GM18868 (cell line): ENCODE measurements at regions not wholly inside any gene's neighbourhood (a gene's known extent, or its start where the extent isn't known, plus 50 kb on each side); places are given as distances from the start of the nearest gene placed in this dataset.

Experiments used
- ATAC-seq: cut with Tn5 transposase; IDR thresholded peaks from one replicate; pipeline ENCODE4 v1.9.1; 2021; ENCODE audit warnings: mild to moderate bottlenecking, moderate library complexity; ENCODE audit not compliant: unreplicated experiment

GRCh38 chr3:83302091-83302490 lies 1540.6 kb upstream of the GBE1 start:
- no peak for ATAC-seq

DNA sequence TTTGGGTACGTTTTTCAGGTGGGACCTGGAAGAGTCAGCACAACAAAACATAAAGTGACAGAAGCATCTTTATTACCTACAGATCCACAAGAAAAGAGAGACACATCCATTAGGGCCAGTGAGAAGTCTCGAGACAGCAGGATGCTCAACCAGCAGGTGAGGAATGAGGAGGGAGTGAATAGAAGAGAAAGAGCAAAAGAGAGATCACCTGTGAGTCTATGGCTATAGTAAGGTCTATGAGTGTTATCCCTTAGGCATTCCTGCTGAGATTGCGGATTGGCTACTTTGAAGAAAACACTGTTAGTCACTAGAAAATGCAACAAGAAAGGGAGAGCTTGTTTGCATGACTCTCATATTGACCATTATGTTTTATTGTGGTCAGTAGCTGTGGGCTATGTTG lies 1556.2 kb upstream of the GBE1 start:
- no peak for ATAC-seq

GRCh38 chr3:83320726-83321125 lies 1559.3 kb upstream of the GBE1 start:
- no peak for ATAC-seq

DNA sequence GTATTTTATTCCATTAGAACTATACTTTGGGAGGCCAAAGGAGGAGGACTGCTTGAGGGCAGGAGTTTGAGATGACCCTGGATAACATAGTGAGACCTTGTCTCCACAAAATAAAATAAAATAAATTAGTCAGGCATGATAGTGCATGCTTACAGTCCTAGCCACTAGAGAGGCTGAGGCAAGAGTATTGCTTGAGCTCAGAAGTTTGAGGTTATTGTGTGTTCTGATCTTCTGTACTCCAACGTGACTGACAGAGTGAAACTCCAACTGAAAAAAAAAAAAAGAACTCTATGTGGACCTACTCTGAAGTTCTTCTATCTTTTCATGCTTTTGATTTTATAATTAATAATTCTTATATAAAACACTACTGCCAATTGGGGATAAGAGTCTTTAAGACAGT lies 1560.0 kb upstream of the GBE1 start:
- no peak for ATAC-seq

GRCh38 chr3:83321891-83322290 lies 1560.4 kb upstream of the GBE1 start:
- ATAC-seq, result no peak

DNA sequence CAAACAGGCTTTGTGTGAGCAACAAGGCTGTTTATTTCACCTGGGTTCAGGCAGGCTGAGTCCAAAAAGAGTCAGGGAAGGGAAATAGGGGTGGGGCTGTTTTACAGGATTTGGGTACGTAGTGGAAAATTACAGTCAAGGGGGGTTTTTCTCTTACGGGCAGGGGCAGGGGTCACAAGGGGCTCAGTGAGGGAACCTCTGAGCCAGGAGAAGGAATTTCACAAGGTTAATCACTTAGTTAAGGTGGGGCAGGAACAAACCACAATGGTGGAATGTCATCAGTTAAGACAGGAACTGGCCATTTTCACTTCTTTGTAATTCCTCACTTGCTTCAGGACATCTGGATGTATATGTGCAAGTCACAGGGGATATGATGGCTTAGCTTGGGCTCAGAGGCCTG lies 1592.8 kb upstream of the GBE1 start:
- ATAC-seq, result no peak

DNA sequence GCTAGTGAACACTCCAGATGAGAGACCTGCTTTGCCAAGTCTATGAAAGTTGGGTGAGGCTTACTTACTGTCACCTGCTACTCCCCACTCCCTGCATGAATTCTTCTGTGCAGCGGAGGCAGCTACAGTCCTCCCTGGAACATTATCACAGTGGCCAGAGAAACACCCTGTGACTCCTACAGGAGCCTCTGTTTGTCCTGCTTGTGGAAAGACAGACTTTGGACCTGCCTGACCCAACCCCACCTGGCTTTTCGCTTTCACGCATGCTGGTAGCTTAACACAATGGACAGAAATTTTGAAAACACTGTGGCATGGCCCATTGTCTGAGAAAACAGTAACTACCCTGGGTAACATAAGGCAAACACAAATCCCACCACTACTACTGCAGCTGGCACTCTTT lies 1565.5 kb upstream of the CADM2 start:
- no peak for ATAC-seq

- no peak for ATAC-seq
Observed at GRCh38 chr3:83403927-83404326, 1554.9 kb upstream of the CADM2 start.

- no peak for ATAC-seq
Observed at GRCh38 chr3:83426300-83426699, 1532.5 kb upstream of the CADM2 start.

DNA sequence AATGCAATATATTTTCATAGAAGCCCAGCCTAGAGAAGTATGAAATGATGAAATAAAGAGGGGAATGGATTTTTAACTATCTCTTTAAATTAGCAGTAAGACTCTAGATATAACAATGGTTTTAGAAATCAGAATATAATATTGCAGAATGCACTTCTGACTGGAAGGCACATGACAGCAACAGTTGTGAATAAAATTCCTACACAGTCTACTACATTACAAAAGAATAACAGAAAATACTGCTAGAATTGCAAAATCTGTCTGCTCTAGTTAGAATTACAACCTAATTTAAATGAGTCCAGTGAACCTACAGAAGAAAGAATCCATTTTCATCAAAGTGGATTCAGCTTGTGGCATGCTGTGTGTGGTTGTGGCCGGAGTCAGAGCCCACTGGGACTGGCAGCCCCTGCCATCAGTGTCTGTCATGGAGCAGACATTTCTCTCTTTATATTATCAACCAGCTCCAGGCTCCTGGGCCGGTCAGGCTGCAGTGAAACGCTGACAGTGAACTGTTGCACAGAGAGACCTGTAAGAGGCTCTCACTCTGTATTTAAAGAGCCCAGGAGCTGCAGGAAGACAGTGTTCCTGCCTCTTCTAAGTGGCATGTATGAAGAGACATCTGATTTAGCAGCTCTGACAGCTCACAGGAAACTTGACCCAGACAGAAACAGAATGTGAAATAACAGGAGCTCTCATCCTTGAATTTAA lies 1523.8 kb upstream of the CADM2 start:
- ATAC-seq, result no peak

- no peak for ATAC-seq
Observed at GRCh38 chr3:83438188-83438587, 1520.6 kb upstream of the CADM2 start.

- no peak for ATAC-seq
Observed at GRCh38 chr3:83453056-83453455, 1505.7 kb upstream of the CADM2 start.

- no peak for ATAC-seq
Observed at GRCh38 chr3:83454353-83454752, 1504.4 kb upstream of the CADM2 start.

GRCh38 chr3:83457551-83457950 lies 1501.2 kb upstream of the CADM2 start:
- no peak for ATAC-seq

DNA sequence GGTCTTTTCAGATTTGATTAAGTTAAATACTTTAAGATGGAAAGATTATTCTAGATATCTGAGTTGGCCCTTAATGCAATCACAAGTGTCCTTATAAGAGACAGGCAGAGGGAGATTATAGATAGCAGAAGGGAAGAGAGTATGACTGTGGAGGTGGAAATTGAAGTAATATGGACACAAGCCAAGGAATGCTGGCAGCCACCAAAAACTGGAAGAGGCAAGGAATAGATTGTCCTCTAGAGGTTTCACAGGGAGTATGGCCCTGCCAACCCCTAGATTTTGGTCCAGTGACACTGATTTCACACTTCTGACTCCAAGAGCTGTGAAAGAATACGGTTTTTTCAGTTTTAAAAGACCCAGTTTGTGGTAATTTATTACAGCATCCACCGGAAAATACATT lies 1498.7 kb upstream of the CADM2 start:
- no peak for ATAC-seq

- no peak for ATAC-seq
Observed at GRCh38 chr3:83461411-83461810, 1497.4 kb upstream of the CADM2 start.

DNA sequence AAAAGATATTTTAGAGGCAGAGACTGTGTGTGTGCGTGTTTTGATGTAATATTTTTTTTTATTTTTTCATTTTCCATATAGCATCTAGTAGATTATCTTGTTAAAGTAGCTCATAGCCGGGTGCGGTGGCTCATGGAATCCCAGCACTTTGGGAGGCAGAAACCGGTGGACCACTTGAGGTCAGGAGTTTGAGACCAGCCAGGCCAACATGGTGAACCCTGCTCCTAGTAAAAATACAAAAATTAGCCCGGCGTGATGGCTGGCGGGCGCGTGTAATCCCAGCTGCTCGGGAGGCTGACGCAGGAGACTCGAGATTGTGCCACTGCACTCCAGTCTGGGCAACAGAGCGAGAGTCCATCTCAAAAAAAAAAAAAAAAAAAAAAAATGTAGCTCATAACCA lies 1481.2 kb upstream of the CADM2 start:
- ATAC-seq, result no peak

- ATAC-seq, result no peak
Observed at GRCh38 chr3:83482402-83483070, 1476.3 kb upstream of the CADM2 start.

DNA sequence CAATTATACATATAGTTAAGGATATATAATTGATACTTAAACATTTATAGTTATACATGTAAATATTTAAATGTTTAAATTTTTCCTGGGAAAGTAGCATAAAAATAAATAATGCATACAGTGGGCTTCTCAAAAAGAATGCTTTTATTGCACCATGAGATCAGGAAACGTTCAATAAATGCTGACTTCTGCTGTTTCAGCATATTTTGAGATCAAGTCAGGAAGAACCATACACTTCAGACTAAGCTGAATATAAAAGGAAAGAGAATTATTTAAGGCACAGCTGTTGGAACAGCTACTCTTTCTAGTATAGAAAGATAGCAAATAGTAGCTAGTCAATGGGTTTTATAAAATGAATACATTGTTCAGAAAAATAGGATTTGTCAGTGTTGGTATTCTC lies 1462.3 kb upstream of the CADM2 start:
- ATAC-seq, result no peak

DNA sequence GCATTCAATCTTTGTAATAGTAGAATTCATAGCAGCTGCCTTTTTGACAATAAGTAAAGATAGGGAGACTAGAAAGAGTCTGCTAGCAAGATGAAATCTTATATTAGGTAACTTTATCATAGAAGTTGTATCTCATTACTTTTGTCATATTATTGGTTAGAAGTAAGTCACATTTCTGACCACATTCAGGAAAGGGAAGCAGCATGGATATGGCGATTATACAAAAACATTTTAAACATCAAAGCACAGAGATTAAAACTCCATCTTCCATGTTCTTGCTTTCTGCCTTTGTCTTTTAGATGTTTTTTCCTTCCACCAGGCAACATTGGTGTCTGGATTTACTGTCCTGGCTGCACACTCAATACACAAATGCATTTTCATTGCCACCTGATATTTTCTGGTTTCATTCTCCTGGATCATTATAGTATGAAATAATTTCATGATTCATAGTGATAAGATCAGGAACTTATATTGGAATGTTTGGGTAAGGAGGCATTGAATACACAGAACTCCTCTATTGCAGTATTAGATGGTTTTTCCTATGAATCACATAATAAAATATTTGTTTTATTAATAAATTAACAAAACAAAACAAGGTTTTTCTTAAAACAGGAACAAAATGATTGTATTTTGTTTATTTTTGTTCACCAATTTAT lies 1460.3 kb upstream of the CADM2 start:
- no peak for ATAC-seq

DNA sequence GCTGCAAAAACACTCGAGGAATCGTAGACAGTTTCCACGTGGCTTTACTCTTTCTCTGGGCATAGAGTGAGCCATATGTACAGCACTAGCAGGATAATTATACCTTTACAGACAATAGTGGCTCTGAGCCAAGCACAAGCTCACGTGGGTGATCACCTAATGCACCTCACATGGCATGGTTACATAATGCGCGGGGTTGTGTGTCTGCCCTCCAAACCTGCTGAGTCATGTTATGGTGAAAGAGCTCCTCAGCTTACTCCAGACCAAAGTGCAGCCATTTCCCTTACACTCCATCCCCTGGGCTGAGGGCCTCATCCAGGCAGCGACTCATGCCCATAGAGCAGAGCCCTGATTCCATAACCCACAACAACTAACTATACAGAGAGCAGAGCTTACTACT lies 1458.4 kb upstream of the CADM2 start:
- ATAC-seq, result no peak

GRCh38 chr3:83500931-83501330 lies 1457.9 kb upstream of the CADM2 start:
- no peak for ATAC-seq
